ENCODE measurements at regions not wholly inside any gene's neighbourhood (a gene's known extent, or its start where the extent isn't known, plus 50 kb on each side); places are given as distances from the start of the nearest gene placed in this dataset.

- peak in 1 of 2 experiments; percentile 20; a peak in 1 of 4 replicates for TF ChIP-seq HDAC1 (IDR thresholded peaks at IDR 0.05)
These were observed 88.5 kb upstream of the NDUFV2 start (continued) for GRCh38 chr18:9013926-9014373.

DNA sequence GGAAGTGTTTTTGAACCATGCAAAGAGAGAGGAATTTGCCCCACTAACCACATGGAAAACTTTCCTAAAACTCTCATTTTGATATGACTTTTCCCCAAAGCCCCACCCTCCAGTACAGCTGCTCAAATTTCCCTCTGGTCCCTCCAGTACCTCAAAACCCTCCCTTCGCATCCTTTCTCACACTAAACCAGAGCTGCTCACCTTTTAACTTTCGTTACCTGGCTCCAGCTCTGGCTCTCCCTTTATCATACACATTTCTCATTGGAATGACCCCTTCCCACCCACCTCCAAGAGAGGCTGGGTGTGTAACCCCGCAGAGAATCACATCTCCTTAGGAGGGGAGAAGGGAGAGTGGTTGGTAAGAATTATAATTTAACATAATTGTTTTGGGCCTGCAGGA is 86.8 kb upstream of the NDUFV2 start:
- peak overlapping the region; percentile 92 for H3K27ac ChIP-seq (ENCODE audit: extremely low read depth, low read depth, low read length)
- 70% methylated on average over 3 of the region's 3 CpGs for WGBS (ENCODE audit: insufficient coverage, low coverage, missing lambda C conversion rate)
- H3K79me2 ChIP-seq (ENCODE audit: control insufficient read depth, insufficient read depth, low read length), result no peaks in the 10 kb centered on the region; the same call in 2 of the 3 replicates
- no peak overlapping the region for H3K4me3 ChIP-seq
- BruUV-seq (replicated peaks), result no TSS peak
- no peak for DNase-seq (ENCODE audit: extremely low read depth in 1 of 4, low spot score in 3 of 4)
- H3K9ac ChIP-seq (ENCODE audit: insufficient read depth in 1 of 2, low read depth in 2 of 2, low read length in 2 of 2), result peak overlapping the region in 1 of 2 experiments; percentile 24; a peak in 3 of 4 replicates
- H3K36me3 ChIP-seq (ENCODE audit: control insufficient read depth, insufficient read depth, low read length), result no peaks in the 10 kb centered on the region
- FAIRE-seq, result no peak
- no peaks in the 10 kb centered on the region for H3K9me1 ChIP-seq (ENCODE audit: control insufficient read depth, insufficient read depth, low read length)
- no peaks in the 10 kb centered on the region for H4K20me1 ChIP-seq (replicated peaks; ENCODE audit: control insufficient read depth, insufficient read depth, low read length)
- ATAC-seq, result no peak
- in situ Hi-C loops (cut with MboI) (loop anchor here (10.0 kb wide), 1 partner anchor 899 kb away; the partner anchor contains the start of gene VAPA), intact Hi-C loops (cut with micrococcal nuclease) (no loop called here)
- no peaks in the 10 kb centered on the region for H3K27me3 ChIP-seq (ENCODE audit: control insufficient read depth in 2 of 2, insufficient read depth in 2 of 2, low read length in 2 of 2)
- 0 out of 2 replicates have a peak overlapping the region, but pooled peaks have one; percentile 26 for H3K4me2 ChIP-seq (ENCODE audit: insufficient read depth, low read length)
- H3K9me3 ChIP-seq (replicated peaks; ENCODE audit: control insufficient read depth, insufficient read depth, low read depth, low read length), result no peaks in the 10 kb centered on the region; the same call in 1 of the 2 replicates
- POLR2A ChIA-PET, result interaction anchor here (0.8 to 2.2 kb wide), 2 partner anchors 17 to 53 kb away, joined by 3 to 8 read pairs; no protein-coding TSS in a partner anchor
- H3K4me1 ChIP-seq (replicated peaks in 1 of 2; ENCODE audit: control insufficient read depth in 2 of 2, insufficient read depth in 2 of 2, low read length in 2 of 2), result peaks cover 23 to 47% of the 10 kb centered on the region in 2 experiments
- CTCF ChIA-PET (ENCODE audit: low intra/inter-chr PET ratio), result no interaction called here
- H2AFZ ChIP-seq (ENCODE audit: low read depth, low read length), result peak overlapping the region; percentile 70
- TF ChIP-seq SMAD1 (IDR thresholded peaks at IDR 0.05; ENCODE audit: low read depth, low read length, partially characterized antibody) (no peak), ZNF655 (CRISPR knock-in tag; IDR thresholded peaks at IDR 0.05) (no peak), HDGF (IDR thresholded peaks at IDR 0.05) (peak; percentile 60; the same call in 1 of the 2 replicates), ARID2 (IDR thresholded peaks at IDR 0.05) (0 out of 2 replicates have a peak, but pooled peaks have one; percentile 32), WHSC1 (IDR thresholded peaks at IDR 0.05; ENCODE audit: low read length) (peak; percentile 71), DIDO1 (tag; IDR thresholded peaks at IDR 0.05; ENCODE audit: low read depth) (no peak), NR4A1 (CRISPR knock-in tag; IDR thresholded peaks at IDR 0.05) (no peak), NR4A1 (tag; IDR thresholded peaks at IDR 0.05) (0 out of 2 replicates have a peak, but pooled peaks have one; percentile 21), E2F5 (CRISPR knock-in tag; IDR thresholded peaks at IDR 0.05) (no peak), HNRNPL (IDR thresholded peaks at IDR 0.05; ENCODE audit: low read depth, low read length) (no peak), ZNF143 (CRISPR knock-in tag; IDR thresholded peaks at IDR 0.05) (no peak), TEAD1 (CRISPR knock-in tag; IDR thresholded peaks at IDR 0.05) (no peak)
- TF ChIP-seq, protein P1, sequence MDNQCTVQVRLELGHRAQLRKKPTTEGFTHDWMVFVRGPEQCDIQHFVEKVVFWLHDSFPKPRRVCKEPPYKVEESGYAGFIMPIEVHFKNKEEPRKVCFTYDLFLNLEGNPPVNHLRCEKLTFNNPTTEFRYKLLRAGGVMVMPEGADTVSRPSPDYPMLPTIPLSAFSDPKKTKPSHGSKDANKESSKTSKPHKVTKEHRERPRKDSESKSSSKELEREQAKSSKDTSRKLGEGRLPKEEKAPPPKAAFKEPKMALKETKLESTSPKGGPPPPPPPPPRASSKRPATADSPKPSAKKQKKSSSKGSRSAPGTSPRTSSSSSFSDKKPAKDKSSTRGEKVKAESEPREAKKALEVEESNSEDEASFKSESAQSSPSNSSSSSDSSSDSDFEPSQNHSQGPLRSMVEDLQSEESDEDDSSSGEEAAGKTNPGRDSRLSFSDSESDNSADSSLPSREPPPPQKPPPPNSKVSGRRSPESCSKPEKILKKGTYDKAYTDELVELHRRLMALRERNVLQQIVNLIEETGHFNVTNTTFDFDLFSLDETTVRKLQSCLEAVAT (IDR thresholded peaks at IDR 0.05), result peak in 1 of 2 experiments; percentile 29; a peak in 1 of 4 replicates
- TF ChIP-seq, protein P2, sequence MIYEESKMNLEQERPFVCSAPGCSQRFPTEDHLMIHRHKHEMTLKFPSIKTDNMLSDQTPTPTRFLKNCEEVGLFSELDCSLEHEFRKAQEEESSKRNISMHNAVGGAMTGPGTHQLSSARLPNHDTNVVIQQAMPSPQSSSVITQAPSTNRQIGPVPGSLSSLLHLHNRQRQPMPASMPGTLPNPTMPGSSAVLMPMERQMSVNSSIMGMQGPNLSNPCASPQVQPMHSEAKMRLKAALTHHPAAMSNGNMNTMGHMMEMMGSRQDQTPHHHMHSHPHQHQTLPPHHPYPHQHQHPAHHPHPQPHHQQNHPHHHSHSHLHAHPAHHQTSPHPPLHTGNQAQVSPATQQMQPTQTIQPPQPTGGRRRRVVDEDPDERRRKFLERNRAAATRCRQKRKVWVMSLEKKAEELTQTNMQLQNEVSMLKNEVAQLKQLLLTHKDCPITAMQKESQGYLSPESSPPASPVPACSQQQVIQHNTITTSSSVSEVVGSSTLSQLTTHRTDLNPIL (CRISPR knock-in tag; IDR thresholded peaks at IDR 0.05), result no peak

Data from K562 (cell line).